RCC 7860 (cell line): ENCODE measurements at regions not wholly inside any gene's neighbourhood (a gene's known extent, or its start where the extent isn't known, plus 50 kb on each side); places are given as distances from the start of the nearest gene placed in this dataset.
"Not testable (repeated sequence)": the region's sequence is repeated elsewhere in the genome, so short reads cannot be mapped to it uniquely, and the experiment has no call there.

Experiments used
- DNase-seq: peaks from one replicate; pipeline ENCODE4 v3.0.0-alpha.2; 2015; ENCODE audit warnings: low spot score
- FAIRE-seq: peaks from 2 replicates; lab custom pipeline; 2012; peaks lifted over from hg19 to GRCh38; lab: Jason Lieb, UNC

DNA sequence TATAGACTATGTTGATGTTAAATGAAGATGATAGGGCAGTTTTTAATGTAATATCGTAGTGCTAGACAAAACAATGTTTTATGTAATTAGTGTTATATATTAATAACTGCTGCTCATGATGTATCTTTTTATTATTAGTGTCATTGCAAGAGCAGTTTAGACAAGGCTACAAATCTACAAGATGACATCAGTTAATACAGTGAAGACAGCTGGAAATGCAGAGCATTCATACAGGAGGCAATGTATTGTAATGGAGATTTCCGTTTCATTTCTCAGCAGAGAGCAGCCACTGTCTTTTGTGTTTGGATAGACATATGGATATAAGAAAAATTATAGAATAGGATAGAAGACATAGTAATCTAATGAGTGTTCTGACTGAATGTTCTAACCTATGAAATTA lies 178.0 kb downstream of the FOXG1 start:
- DNase-seq (no peak), FAIRE-seq (no peak)

DNA sequence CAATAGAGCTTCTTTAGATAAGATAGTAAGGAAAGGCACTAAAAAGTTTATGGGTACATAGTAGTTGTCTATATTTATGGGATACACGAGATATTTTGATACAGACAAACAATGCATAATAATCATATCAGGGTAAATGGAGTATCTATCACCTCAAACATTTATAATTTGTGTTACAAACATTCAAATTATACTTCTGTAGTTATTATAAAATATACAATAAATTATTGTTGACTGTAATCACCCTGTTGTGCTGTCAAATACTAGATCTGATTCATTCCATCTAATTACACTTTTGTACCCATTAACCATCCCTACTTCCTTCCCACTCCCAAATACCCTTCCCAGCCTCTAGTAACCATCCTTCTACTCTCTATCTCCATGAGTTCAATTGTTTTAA lies 179.7 kb downstream of the FOXG1 start:
- DNase-seq, result no peak
- FAIRE-seq, result no peak

DNA sequence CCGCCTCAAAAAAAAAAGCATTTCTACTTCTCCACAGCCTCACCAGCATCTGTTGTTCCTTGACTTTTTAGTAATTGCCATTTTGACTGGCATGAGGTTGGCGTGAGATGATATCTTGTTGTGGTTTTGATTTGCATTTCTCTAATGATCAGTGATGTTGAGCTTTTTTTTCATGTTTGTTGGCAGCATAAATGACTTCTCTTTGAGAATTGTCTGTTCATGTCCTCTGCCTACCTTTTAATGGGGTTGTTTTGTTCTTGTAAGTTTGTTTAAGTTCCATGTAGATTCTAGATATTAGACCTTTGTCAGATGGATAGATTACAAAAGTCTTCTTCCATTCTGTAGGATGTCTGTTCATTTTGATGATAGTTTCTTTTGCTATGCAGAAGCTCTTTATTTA lies 182.9 kb downstream of the FOXG1 start:
- no peak for FAIRE-seq
- DNase-seq, result no peak

DNA sequence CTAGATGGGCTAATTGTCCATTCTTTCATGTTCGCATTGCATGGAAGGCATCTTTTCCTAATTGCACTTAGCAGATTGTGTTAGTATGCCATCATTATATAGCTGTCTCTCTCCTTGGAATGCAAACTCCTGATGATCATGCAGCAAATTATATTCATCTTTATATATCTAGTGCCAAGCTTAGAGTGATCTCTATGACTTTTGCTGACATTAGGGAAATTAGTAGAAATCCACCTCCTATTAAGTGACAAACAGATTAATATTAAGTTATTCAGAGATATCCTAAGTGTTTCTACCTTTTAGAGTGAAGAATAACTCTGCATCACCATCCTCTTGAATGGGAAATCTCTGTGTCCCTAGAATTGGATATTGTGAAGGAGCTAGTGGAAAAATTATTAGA lies 185.6 kb downstream of the FOXG1 start:
- DNase-seq, result no peak
- no peak for FAIRE-seq

DNA sequence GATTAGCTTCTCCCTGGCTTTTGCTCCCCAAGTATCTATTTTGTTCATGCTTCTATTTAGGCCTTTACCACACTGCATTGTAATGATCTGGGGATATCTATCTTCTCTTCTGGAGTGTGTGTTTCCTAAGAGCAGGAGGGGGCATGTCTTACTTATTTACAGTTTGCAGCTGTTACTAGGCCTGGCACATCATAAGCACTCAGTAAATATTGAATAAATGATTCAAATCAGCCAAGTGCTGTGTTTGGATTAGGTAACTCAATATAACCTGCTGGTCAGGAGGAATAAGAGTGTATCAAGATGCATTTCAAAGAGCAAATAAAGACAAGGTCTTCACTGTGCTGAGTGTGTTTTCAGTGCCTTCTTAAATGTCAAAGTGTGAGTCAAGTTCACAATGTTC lies 186.1 kb downstream of the FOXG1 start:
- FAIRE-seq, result no peak
- no peak for DNase-seq

DNA sequence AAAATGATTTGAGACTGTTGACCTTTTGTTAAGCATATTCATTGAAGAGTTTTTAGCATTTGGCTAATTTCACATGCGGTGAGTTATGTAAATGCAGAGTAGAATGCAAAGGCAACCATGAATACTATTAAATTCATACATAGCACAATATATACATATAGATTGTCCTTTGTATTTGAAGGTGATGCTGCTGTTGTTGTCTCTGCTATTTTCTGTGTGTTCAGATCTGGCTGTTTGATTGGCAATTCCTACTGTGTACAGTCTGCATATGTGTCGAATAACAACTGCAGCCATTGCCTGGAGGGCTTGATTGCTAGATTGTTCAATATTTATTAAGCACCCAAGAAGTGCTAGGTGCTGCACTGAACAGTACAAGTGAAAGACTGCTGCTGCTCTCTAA lies 187.4 kb downstream of the FOXG1 start:
- DNase-seq (no peak), FAIRE-seq (no peak)

DNA sequence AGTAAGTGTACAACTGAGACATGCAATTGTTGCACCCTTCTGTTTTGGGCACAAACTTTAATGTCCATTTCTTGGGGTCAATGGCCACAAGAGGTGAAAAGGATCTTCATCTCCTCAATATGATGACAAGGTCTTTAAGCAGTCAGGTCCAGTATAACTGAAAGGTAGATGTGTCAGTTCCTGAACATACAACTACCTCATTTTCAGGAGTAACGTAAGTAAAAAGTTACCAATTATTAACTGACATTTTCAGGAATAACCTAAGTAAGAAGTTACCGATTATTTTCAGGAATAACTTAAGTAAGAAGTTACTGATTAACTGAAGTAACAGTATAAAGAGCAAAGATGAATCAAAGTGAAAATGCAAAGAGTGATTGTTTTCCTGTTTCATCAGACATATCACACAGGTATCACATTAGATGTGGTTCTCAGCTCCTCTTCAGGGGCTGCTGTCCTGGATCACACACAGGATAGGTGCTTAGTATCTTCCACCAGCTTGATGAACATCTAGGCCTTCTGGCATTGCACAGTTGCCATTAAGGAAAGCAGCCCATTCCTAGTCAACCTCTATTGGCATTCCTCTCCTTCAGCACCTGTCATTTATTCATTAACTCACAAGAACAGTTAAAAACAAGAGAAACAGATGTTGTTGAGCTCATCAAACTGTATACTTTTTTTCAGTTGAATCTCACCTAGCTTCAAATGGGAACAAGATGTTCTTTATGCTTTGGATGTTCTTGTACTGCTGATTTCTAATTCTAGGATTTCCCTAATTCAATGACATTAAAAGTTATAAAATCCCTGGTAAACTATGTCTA lies 200.0 kb downstream of the FOXG1 start:
- FAIRE-seq, result no peak
- DNase-seq, result no peak

DNA sequence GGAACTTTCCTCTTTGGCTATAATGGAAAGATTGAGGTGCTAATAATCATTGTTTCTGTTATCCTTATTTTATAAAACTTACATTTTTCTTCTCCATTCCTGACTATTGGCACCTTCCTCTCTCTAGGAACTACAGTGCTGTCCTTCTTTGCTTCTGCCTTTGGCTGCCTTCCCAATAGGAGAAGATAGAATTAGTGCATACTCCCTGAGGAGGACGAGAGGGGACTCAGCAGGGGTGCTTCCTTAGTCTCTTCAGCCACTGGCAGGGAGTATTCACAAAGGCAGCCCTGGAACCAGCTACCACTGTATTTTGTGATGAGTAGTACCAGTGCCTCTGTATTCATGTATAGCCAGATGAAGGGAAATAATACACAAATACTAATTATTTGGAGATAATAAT lies 208.5 kb downstream of the FOXG1 start:
- FAIRE-seq (no peak), DNase-seq (no peak)

DNA sequence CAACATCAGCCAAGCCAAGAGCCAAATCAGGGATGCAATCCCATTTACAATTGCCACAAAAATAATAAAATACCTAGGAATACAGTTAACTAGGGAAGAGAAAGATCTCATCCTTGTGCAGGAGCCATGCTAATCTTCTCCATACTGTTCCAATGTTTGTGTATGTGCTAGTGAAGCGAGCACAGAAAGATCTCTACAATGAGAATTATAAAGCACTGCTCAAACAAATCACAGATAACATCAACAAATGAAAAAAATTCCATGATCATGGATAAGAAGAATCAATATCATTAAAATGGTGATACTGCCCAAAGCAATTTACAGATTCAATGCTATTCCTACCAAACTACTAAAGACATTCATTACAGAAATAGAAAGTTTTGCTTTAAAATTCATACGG lies 215.6 kb downstream of the FOXG1 start:
- DNase-seq (no peak), FAIRE-seq (no peak)

DNA sequence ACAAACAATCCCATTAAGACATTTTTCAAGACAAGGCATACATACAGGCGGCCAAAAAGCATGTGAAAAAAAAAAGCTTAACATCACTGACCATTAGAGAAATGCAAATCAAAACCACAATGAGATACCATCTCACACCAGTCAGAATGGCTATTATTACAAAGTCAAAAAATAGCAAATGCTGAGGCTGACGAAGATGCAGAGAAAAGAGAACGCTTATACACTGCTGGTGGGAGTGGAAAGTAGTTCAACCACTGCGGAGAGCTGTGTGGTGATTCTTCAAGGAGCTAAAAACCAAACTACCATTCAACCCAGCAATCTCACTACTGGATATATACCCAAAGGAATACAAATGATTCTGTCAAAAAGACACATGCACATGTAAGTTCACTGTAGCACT lies 216.7 kb downstream of the FOXG1 start:
- no peak for DNase-seq
- no peak for FAIRE-seq

DNA sequence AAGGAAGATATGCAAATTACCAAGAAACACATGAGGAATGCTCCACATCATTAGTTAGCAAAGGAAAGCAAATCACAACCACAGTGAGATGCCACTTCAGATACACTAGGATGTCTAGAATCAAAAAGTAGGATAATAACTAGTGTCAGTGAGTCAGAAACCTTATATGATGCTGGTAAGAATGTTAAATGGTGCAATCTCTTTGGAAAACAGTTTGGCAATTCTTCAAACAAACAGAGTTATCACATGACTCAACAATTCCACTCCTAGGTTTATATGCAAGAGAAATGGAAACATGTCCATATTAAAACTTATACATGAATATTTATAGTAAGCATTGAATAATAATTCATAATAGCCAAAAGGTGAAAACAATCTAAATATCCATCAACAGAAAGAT lies 220.9 kb downstream of the FOXG1 start:
- FAIRE-seq (no peak), DNase-seq (no peak)

DNA sequence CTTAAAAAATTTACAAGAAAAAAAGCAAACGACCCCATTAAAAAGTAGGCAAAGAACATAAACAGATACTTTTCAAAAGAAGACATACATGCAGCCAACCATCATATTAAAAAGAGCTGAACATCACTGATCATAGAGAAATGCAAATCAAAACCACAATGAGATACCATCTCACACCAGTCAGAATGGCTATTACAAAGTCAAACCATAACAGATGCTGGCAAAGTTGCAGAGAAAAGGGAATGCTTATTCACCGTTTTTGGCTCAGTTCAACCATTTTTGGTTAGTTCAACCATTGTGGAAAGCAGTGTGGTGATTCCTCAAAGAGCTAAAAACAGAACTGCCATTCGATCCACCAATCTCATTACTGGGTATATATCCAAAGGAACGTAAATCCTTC lies 230.6 kb downstream of the FOXG1 start:
- FAIRE-seq, DNase-seq: not testable (repeated sequence)

DNA sequence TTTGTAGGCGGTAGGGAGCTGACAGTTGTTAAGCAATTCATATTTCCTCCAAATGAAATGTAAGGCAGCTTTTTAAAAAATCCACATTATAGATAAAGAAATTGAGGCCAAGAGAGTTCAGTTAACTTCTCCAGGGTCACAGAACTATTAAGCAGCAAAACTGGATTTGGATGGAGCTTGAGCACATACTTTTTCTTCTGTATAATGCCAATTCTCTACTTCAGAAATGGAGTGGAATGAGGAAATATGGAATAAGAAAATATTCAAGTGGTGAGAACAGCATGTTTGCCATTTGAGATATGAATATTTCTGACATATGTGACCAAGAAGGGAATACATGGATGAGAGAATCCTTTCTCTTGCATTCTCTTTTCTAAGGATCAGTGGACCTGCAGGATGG lies 233.1 kb downstream of the FOXG1 start:
- FAIRE-seq, result no peak
- no peak for DNase-seq

DNA sequence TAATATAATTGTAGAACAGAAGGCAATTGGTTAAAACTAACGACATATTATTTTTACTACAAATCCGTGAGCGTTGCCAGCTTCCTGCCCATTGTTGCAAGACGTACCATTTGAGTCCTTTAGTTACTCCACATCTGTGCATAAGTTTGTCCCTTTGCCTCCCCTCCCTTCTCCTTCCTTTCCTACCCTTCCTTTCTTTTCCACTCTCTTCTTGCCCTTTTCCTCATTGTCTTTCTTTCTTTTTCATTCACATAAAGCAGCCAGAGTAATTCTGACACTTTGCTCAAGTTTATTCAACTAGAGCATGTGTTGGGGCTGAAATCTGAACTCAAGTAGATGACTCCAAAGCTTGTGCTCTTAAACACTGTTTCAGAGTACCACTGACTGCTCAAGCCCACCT lies 239.1 kb downstream of the FOXG1 start:
- no peak for DNase-seq
- no peak for FAIRE-seq

DNA sequence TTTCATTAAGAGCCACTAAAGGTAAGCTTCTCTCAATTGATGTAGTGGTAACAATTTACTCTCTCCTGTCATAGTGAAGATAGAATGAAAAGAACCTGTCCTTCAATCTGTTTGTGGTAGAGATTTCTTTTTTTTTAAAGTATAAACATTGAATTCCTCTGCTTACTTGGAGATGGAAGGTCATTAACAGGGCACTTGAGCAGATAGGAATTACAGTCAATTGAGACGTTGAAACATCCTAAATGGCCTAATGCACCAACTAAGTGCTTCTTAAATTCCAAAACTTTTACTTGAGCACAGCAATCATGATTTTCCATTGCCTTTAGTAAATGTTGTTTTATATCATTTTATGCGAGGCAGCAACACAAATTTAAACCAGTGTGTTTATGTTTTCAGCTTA lies 241.4 kb downstream of the FOXG1 start:
- FAIRE-seq (no peak), DNase-seq (no peak)

DNA sequence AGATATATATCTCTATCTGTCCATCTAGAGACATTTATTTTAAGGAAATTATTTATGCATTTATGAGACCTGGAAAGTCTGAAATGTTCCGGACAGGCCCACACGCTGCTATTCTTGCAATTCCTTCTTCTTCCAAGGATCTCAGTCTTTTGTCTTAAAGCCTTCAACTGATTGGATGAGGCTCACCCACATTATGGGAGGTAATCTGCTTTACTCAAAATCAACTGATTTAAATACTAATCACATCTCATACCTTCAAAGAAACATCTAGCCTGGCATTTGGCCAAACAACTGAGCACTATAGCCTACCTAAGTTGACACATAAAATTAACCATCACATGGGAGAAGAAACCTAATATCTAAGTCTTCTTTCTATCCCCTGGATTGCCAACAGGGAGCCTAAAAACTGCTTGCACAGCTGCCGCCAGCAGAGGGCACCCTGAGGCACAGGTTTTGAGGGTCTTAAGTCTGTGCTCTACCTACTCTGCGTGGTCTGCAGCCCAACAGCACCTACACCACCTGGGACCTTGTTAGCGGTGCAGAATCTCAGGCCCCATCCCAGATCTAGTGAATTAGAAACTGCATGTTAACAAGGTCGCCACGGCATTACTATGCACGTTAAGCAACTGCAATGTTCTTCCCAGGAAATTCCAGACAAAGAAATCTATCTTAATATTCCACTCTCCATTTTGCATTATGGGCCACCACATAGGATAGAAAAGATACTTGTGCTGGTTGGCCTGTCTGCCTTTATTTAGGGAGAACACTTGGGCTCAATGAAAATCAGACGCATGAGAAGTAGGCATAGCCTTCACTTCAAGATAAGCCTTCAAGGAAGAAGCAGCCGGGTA lies 249.7 kb downstream of the FOXG1 start:
- FAIRE-seq (no peak), DNase-seq (no peak)

DNA sequence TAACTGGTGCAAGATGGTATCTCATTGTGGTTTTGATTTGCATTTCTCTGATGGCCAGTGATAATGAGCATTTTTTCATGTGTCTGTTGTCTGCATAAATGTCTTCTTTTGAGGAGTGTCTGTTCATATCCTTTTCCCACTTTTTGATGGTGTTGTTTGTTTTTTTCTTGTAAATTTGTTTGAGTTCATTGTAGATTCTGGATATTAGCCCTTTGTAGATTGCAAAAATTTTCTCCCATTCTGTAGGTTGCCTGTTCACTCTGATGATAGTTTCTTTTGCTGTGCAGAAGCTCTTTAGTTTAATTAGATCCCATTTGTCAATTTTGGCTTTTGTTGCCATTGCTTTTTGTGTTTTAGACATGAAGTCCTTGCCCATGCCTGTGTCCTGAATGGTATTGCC lies 256.9 kb downstream of the FOXG1 start:
- DNase-seq, FAIRE-seq: not testable (repeated sequence)

DNA sequence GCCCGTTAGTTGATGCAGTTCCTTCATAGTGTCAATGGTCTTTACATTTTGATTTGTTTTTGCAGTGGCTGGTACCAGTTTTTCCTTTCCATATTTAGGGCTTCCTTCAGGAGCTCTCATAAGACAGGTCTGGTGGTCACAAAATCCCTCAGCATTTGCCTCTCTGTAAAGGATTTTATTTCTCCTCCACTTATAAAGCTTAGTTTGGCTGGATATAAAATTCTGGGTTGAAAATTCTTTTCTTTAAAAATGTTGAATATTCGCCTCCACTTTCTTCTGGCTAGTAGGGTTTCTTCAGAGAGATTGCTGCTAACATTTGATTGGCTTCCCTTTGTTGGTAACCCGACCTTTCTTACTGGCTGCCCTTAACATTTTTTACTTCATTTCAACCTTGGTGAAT lies 260.9 kb downstream of the FOXG1 start:
- DNase-seq, FAIRE-seq: not testable (repeated sequence)

DNA sequence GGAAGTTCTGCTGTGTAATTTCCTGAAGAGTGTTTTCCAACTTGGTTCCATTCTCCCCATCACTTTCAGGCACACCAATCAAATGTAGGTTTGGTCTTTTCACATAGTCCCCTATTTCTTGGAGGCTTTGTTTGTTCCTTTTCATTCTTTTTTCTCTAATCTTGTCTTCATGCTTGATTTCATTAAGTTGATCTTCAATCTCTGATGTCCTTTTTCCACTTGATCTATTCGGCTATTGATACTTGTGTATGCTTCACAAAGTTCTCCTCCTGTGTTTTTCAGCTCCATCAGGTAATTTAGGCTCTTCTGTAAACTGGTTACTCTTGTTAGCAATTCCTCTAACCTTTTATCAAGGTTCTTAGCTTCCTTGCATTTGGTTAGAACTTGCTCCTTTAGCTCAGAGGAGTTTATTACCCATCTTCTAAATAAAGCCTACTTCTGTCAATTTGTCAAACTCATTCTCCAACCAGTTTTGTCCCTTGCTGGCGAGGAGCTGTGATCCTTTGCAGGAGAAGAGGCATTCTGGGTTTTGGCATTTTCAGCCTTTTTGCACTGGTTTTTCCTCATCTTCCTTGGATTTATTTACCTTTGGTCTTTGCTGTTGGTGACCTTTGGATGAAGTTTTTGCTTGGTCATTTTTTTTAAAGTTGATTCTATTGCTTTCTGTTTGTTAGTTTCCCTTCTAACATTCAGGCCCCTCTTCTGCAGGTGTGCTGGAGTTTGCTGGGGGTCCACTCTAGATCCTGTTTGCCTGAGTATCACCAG lies 261.5 kb downstream of the FOXG1 start:
- not testable (repeated sequence) for DNase-seq, FAIRE-seq

DNA sequence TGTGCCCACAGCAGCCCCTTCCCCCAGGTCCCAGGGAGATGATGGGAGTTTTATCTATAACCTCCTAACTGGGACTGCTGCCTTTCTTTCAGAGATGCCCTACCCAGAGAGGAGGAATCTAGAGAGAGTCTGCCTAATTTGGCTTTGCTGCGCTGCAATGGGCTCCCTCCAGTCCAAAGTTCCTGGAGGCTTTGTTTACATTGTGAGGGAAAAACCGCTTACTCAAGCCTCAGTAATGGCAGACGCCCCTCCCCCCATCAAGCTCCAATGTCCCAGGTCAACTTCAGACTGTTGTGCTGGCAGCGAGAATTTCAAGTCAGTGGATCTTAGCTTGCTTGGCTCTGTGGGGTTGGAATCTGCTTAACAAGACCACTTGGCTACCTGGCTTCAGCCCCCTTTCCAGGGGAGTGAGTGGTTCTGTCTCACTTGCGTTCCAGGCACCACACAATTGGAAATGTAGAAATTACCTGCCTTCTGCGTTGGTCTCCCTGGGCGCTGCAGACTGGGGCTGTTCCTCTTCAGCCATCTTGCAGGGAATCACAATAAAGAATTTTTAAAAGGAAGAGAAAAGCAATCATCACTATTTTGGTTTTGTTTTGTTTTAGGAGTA lies 262.5 kb downstream of the FOXG1 start:
- FAIRE-seq (no peak), DNase-seq (peak; percentile 4)

DNA sequence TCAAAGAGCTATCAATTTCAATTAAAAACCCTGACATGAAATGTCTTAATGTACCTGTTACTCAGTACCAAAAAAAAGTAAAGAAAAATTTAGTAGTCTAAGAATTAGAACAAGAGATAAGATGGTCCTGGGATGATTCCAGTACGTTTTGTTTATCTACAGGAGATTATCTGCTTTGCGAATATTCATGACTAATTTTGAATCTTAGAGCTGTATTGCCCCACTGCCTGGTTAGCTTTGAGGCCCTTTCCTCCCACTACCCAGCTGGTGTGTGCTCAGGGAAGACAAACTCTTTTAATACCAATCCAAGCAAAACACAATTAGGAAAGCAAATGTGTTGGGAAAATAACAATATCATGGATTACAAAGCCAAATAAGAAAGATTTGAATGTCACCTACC lies 263.5 kb downstream of the FOXG1 start:
- DNase-seq, result no peak
- FAIRE-seq, result no peak
